GM23338 (cell line): ENCODE measurements at regions not wholly inside any gene's neighbourhood (a gene's known extent, or its start where the extent isn't known, plus 50 kb on each side); places are given as distances from the start of the nearest gene placed in this dataset.
"Not testable (repeated sequence)": the region's sequence is repeated elsewhere in the genome, so short reads cannot be mapped to it uniquely, and the experiment has no call there.

Experiments
- CREB1 ChIP-seq: fragments of 250-450 bp; sonication (Bioruptor Pico); IDR thresholded peaks from 2 replicates; pipeline ENCODE4 v1.5.0; 2020; ENCODE audit warnings: low read depth, mild to moderate bottlenecking, moderate library complexity
- EZH2 ChIP-seq: fragments of 200-600 bp; sonication (generic); IDR thresholded peaks from one replicate; pipeline ENCODE4 v1.8.0; 2017; ENCODE audit warnings: antibody characterized with exemption, mild to moderate bottlenecking, low read depth; ENCODE audit not compliant: unreplicated experiment
- EZH2phosphoT487 ChIP-seq: fragments of 200-600 bp; sonication (generic); IDR thresholded peaks from one replicate; pipeline ENCODE4 v1.8.1; 2018; ENCODE audit warnings: antibody characterized with exemption; ENCODE audit not compliant: unreplicated experiment
- JUNB ChIP-seq: IDR thresholded peaks from one replicate; pipeline ENCODE4 v1.6.1; 2016; ENCODE audit warnings: antibody characterized with exemption; ENCODE audit not compliant: unreplicated experiment
- NANOG ChIP-seq: IDR thresholded peaks from 2 replicates; pipeline ENCODE4 v1.6.1; 2016; ENCODE audit warnings: antibody characterized with exemption, borderline replicate concordance
- POLR2AphosphoS5 ChIP-seq: IDR thresholded peaks from 2 replicates; pipeline ENCODE4 v1.6.1; 2016; ENCODE audit warnings: antibody characterized with exemption, low read depth
- TF ChIP-seq, protein P1 (sequence below), 2 experiments: fragments of 200-600 bp in 1 of 2; sonication (generic) in 1 of 2; conservative IDR thresholded peaks; 2 replicates each; pipeline versions ENCODE4 v1.5.1 to v1.6.1; 2016 to 2017; ENCODE audit warnings: antibody characterized with exemption in 2 of 2, low read depth in 2 of 2, mild to moderate bottlenecking in 2 of 2, moderate library complexity in 1 of 2
- TF ChIP-seq, protein P2 (sequence below): IDR thresholded peaks from one replicate; pipeline ENCODE4 v1.6.1; 2018; ENCODE audit warnings: antibody characterized with exemption; ENCODE audit not compliant: unreplicated experiment

DNA sequence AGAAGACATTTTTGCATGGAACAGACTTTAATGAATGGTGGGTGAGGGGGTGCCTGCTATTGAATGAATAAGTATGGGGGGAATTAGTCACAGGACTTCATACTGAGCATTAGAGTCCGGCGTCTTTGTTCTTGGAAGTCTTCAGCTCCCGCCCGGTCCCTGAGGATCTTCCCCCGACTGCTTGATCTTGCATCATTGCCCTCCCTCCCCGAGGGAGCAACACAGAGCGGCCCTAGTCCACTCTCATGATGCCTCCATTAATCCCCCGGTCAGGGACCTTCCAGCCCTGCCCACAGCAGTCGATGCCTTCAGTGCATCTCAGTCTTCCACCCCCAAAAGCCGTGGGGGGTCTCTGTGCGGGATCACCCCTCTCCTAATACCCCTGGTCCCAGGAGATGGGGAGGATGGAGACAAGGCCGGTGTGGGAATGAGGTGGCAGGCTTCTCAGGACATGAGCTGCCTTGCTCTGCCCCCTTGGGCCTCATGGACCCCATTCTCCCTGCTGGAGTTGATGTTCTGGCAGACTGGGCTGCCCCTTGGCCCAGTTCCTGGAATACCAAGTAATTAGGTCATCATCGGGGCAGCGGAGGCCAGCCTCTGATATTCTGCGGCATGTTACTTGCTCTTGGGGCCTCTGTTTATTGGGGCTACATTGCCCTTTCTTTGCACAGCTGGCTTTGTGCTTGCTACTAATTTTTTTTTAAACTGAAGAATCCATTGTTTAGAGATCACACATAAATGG is 110.5 kb upstream of the PLGLB2 start:
- TF ChIP-seq, protein P1, sequence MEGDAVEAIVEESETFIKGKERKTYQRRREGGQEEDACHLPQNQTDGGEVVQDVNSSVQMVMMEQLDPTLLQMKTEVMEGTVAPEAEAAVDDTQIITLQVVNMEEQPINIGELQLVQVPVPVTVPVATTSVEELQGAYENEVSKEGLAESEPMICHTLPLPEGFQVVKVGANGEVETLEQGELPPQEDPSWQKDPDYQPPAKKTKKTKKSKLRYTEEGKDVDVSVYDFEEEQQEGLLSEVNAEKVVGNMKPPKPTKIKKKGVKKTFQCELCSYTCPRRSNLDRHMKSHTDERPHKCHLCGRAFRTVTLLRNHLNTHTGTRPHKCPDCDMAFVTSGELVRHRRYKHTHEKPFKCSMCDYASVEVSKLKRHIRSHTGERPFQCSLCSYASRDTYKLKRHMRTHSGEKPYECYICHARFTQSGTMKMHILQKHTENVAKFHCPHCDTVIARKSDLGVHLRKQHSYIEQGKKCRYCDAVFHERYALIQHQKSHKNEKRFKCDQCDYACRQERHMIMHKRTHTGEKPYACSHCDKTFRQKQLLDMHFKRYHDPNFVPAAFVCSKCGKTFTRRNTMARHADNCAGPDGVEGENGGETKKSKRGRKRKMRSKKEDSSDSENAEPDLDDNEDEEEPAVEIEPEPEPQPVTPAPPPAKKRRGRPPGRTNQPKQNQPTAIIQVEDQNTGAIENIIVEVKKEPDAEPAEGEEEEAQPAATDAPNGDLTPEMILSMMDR (conservative IDR thresholded peaks at IDR 0.05; ENCODE audit: low read depth in 2 of 2): not testable (repeated sequence)
- not testable (repeated sequence) for TF ChIP-seq POLR2AphosphoS5; NANOG; EZH2; CREB1 (CRISPR knock-in tag); JUNB; EZH2phosphoT487
- TF ChIP-seq, protein P2, sequence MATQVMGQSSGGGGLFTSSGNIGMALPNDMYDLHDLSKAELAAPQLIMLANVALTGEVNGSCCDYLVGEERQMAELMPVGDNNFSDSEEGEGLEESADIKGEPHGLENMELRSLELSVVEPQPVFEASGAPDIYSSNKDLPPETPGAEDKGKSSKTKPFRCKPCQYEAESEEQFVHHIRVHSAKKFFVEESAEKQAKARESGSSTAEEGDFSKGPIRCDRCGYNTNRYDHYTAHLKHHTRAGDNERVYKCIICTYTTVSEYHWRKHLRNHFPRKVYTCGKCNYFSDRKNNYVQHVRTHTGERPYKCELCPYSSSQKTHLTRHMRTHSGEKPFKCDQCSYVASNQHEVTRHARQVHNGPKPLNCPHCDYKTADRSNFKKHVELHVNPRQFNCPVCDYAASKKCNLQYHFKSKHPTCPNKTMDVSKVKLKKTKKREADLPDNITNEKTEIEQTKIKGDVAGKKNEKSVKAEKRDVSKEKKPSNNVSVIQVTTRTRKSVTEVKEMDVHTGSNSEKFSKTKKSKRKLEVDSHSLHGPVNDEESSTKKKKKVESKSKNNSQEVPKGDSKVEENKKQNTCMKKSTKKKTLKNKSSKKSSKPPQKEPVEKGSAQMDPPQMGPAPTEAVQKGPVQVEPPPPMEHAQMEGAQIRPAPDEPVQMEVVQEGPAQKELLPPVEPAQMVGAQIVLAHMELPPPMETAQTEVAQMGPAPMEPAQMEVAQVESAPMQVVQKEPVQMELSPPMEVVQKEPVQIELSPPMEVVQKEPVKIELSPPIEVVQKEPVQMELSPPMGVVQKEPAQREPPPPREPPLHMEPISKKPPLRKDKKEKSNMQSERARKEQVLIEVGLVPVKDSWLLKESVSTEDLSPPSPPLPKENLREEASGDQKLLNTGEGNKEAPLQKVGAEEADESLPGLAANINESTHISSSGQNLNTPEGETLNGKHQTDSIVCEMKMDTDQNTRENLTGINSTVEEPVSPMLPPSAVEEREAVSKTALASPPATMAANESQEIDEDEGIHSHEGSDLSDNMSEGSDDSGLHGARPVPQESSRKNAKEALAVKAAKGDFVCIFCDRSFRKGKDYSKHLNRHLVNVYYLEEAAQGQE: not testable (repeated sequence)
